HL-60 (cell line): ENCODE measurements at regions not wholly inside any gene's neighbourhood (a gene's known extent, or its start where the extent isn't known, plus 50 kb on each side); places are given as distances from the start of the nearest gene placed in this dataset.

Source experiments
- CTCF ChIP-seq: IDR thresholded peaks from one replicate; pipeline ENCODE4 v1.5.1; 2011; ENCODE audit warnings: low read length, control low read depth, inconsistent platforms; ENCODE audit not compliant: insufficient read depth
- POLR2AphosphoS5 ChIP-seq: IDR thresholded peaks from 2 replicates; pipeline ENCODE4 v1.6.1; 2012; ENCODE audit warnings: low read depth

- no peak for TF ChIP-seq POLR2AphosphoS5
- TF ChIP-seq CTCF: no peak
These were observed 413.0 kb downstream of the OMA1 start for GRCh38 chr1:58133562-58133961.
